GM12891 (cell line): ENCODE measurements at regions not wholly inside any gene's neighbourhood (a gene's known extent, or its start where the extent isn't known, plus 50 kb on each side); places are given as distances from the start of the nearest gene placed in this dataset.

Experiments used
- SPI1 ChIP-seq: IDR thresholded peaks from 2 replicates; pipeline ENCODE4 v1.6.1; 2011; ENCODE audit warnings: low read depth, low read length, control low read depth
- TAF1 ChIP-seq: IDR thresholded peaks from 2 replicates; pipeline ENCODE4 v1.6.1; 2011; ENCODE audit warnings: low read depth, low read length, control low read depth

DNA sequence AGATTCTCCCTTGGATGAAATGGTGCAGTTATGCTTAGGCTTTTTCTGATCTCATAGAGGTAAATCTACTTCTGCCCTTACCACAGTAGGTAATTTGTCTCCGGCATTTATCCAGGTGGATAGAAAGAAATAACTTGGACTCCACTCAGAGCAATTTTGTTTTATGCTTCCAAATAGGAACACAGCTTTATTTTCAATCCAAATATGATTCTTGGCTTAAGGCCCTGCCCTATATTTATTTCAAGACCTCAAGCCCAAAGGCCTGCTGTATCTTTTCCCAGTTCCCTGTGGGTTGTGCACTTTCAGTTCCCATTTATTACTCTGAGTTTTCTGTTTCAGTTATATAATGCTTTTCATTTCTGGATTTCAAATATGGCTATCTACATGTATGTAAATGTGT is 274.2 kb upstream of the SMC2 start:
- no peak for TF ChIP-seq TAF1
- TF ChIP-seq SPI1: peak; percentile 62
